HCT116 (cell line): ENCODE measurements at regions not wholly inside any gene's neighbourhood (a gene's known extent, or its start where the extent isn't known, plus 50 kb on each side); places are given as distances from the start of the nearest gene placed in this dataset.

Experiments used
- ATAC-seq: fragments of 200-7000 bp; cut with Tn5 transposase; 2 replicates; pipeline ENCODE4 v1.9.1; 2020; ENCODE audit warnings: mild to moderate bottlenecking, moderate library complexity
- BruUV-seq: library from RNA; stranded (reverse); fragments of 400-500 nt; replicated peaks from 2 replicates; lab custom pipeline; 2021; lab: Mats Ljungman, UMichigan
- CTCF ChIA-PET: fragments of 300-600 bp; sonication (Branson Sonifier 250); formaldehyde crosslinking; loops from one replicate; lab custom pipeline; 2021; ENCODE audit warnings: antibody characterized with exemption; lab: Charles Lee
- POLR2A ChIA-PET: fragments of 300-600, 350-600 bp; sonication (Branson Sonifier 250); formaldehyde crosslinking; loops from one replicate; lab custom pipeline; 2021; ENCODE audit warnings: antibody characterized with exemption; lab: Charles Lee
- RAD21 ChIA-PET, 2 experiments: fragments of 300-600 bp; sonication (Branson Sonifier 250); formaldehyde crosslinking; loops; one replicate each; lab custom pipeline; 2023; ENCODE audit warnings: low total read pairs in 2 of 2; ENCODE audit not compliant: uncharacterized antibody in 2 of 2, unreplicated experiment in 2 of 2, low non-redundant PET in 1 of 2; lab: Charles Lee
- DNase-seq: peaks from one replicate; pipeline ENCODE4 v3.0.0-alpha.2; 2010; ENCODE audit warnings: low read depth, low spot score
- H2AFZ ChIP-seq: fragments of 200-600 bp; shearing (Covaris generic), sonication (generic); 2 replicates; pipeline ENCODE4 v1.6.1; 2017; ENCODE audit warnings: low read depth, mixed run types, mixed read lengths, antibody characterized with exemption, low read length; ENCODE audit not compliant: poor library complexity, severe bottlenecking
- H3K27ac ChIP-seq: 2 replicates; pipeline ENCODE4 v1.5.1; 2012; ENCODE audit warnings: low read depth, low read length
- H3K27me3 ChIP-seq: fragments of 200-600 bp; sonication (generic); 2 replicates; pipeline ENCODE4 v1.6.1; 2016; ENCODE audit warnings: mixed run types, low read length, mixed read lengths; ENCODE audit not compliant: insufficient read depth
- H3K36me3 ChIP-seq, 2 experiments: fragments of 200-500 bp in 1 of 2; fragments of 200-600 bp in 1 of 2; sonication (Bioruptor generic) in 1 of 2; sonication (generic) in 1 of 2; 2 replicates each; pipeline versions ENCODE4 v1.5.1 to v1.6.1; 2014 to 2016; ENCODE audit warnings: low read length in 2 of 2, inconsistent platforms in 1 of 2, mixed read lengths in 1 of 2, mixed run types in 1 of 2; ENCODE audit not compliant: insufficient read depth in 2 of 2, control insufficient read depth in 1 of 2
- H3K4me1 ChIP-seq, 2 experiments: fragments of 200-600 bp in 1 of 2; sonication (generic) in 1 of 2; 2 replicates each; pipeline versions ENCODE4 v1.5.1 to v1.6.1; 2012 to 2017; ENCODE audit warnings: low read length in 2 of 2, inconsistent platforms in 1 of 2, mild to moderate bottlenecking in 1 of 2, mixed read lengths in 1 of 2, mixed run types in 1 of 2, moderate library complexity in 1 of 2; ENCODE audit not compliant: insufficient read depth in 2 of 2, control insufficient read depth in 1 of 2
- H3K4me2 ChIP-seq: fragments of 200-600 bp; sonication (generic); 2 replicates; pipeline ENCODE4 v1.6.1; 2017; ENCODE audit warnings: mixed run types, low read length, mixed read lengths
- H3K4me3 ChIP-seq, 2 experiments: fragments of 200-600 bp in 1 of 2; sonication (generic) in 1 of 2; replicated peaks in 1 of 2; 2 replicates each; pipeline ENCODE4 v1.5.1; 2011 to 2016; ENCODE audit warnings: low read length in 2 of 2, control low read depth in 1 of 2, low read depth in 1 of 2, mild to moderate bottlenecking in 1 of 2, mixed read lengths in 1 of 2, mixed run types in 1 of 2
- H3K79me2 ChIP-seq: fragments of 200-600 bp; sonication (generic); 2 replicates; pipeline ENCODE4 v1.6.1; 2017; ENCODE audit warnings: mild to moderate bottlenecking, mixed run types, low read length, moderate library complexity, mixed read lengths; ENCODE audit not compliant: insufficient read depth
- H3K9ac ChIP-seq: fragments of 200-600 bp; sonication (generic); 2 replicates; pipeline ENCODE4 v1.6.1; 2016; ENCODE audit warnings: low read length, mixed read lengths
- H3K9me2 ChIP-seq: fragments of 200-600 bp; sonication (generic), shearing (Covaris generic); 2 replicates; pipeline ENCODE4 v1.6.1; 2017; ENCODE audit warnings: mixed run types, mild to moderate bottlenecking, moderate library complexity; ENCODE audit not compliant: insufficient read depth
- H3K9me3 ChIP-seq, 2 experiments: fragments of 200-500 bp in 1 of 2; fragments of 200-600 bp in 1 of 2; sonication (Bioruptor generic) in 1 of 2; sonication (generic) in 1 of 2; 2 replicates each; pipeline ENCODE4 v1.6.1; 2014 to 2017; ENCODE audit warnings: low read length in 2 of 2, mixed read lengths in 2 of 2, inconsistent platforms in 1 of 2, low read depth in 1 of 2, mild to moderate bottlenecking in 1 of 2, mixed run types in 1 of 2, moderate library complexity in 1 of 2; ENCODE audit not compliant: control insufficient read depth in 1 of 2, insufficient read depth in 1 of 2
- H4K20me1 ChIP-seq: fragments of 200-600 bp; sonication (generic), shearing (Covaris generic); 2 replicates; pipeline ENCODE4 v1.6.1; 2017; ENCODE audit warnings: mixed run types, mild to moderate bottlenecking, moderate library complexity; ENCODE audit not compliant: insufficient read depth
- CEBPB ChIP-seq: IDR thresholded peaks from 2 replicates; pipeline ENCODE4 v1.6.1; 2012; ENCODE audit warnings: low read depth
- EZH2 ChIP-seq: fragments of 200-600 bp; sonication (generic); IDR thresholded peaks from 2 replicates; pipeline ENCODE4 v1.6.1; 2017; ENCODE audit warnings: antibody characterized with exemption, mixed run types
- EZH2phosphoT487 ChIP-seq: fragments of 200-600 bp; IDR thresholded peaks from 2 replicates; pipeline ENCODE4 v1.6.1; 2018; ENCODE audit warnings: antibody characterized with exemption, borderline replicate concordance
- FOSL1 ChIP-seq: IDR thresholded peaks from 2 replicates; pipeline ENCODE4 v1.6.1; 2012; ENCODE audit warnings: low read depth
- POLR2A ChIP-seq: IDR thresholded peaks from 2 replicates; pipeline ENCODE4 v1.7.0; 2011; ENCODE audit warnings: borderline replicate concordance; ENCODE audit not compliant: insufficient read depth, insufficient read length; ENCODE audit errors: extremely low read depth
- SRF ChIP-seq: IDR thresholded peaks from 2 replicates; pipeline ENCODE4 v1.6.1; 2012; ENCODE audit warnings: low read depth
- YY1 ChIP-seq: IDR thresholded peaks from 2 replicates; pipeline ENCODE4 v1.6.1; 2011; ENCODE audit warnings: low read length, low read depth, moderate library complexity, mild to moderate bottlenecking; ENCODE audit not compliant: insufficient replicate concordance; ENCODE audit errors: extremely low read depth
- ZFX ChIP-seq: fragments of 450-650 bp; IDR thresholded peaks from 2 replicates; pipeline ENCODE4 v1.6.1; 2017
- ZNF274 ChIP-seq: fragments of 200-500 bp; sonication (Bioruptor generic); IDR thresholded peaks from 2 replicates; pipeline ENCODE4 v1.6.1; 2014; ENCODE audit warnings: mild to moderate bottlenecking, low read depth, low read length, inconsistent platforms
- intact Hi-C: fragments of 100-400 bp; cut with micrococcal nuclease; formaldehyde crosslinking; loops from 2 replicates; pipeline ENCODE4 v1.10.0; 2022
- TF ChIP-seq, protein P1 (sequence below): IDR thresholded peaks from 2 replicates; pipeline ENCODE4 v1.6.1; 2011; ENCODE audit warnings: mild to moderate bottlenecking, low read length, moderate library complexity; ENCODE audit not compliant: insufficient replicate concordance; ENCODE audit errors: extremely low read depth
- TF ChIP-seq, protein P2 (sequence below): IDR thresholded peaks from 2 replicates; pipeline ENCODE4 v1.6.1; 2012

DNA sequence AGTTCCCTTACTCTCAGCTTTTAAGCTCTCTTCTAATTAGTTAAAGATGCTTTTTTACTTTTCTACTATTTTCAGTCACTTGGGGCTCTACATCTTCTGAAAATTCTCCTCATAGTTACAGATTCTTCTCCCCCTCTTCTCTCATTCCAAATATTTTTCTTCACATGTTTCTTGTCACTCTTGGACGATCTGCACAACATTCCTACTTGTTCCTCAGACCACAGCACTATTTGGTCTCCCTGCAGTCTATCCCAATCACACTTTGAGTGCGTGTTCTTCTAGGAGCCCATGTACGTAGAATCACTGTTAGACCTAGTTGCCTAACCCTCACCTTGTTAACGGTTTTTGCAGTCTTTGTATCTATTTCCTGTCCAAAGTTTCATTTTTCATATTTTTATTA is 222.5 kb upstream of the SPRY2 start:
- DNase-seq (no peak), ATAC-seq (no peak)
- Histone ChIP-seq H3K4me1 (no peaks in the 10 kb centered on the region), H3K9me3 (no peaks in the 10 kb centered on the region), H2AFZ (no peak overlapping the region), H3K27me3 (no peaks in the 10 kb centered on the region), H3K4me3 (no peak overlapping the region), H3K79me2 (no peaks in the 10 kb centered on the region), H3K36me3 (no peaks in the 10 kb centered on the region), H3K27ac (no peak overlapping the region), H3K9ac (no peak overlapping the region), H3K9me2 (no peaks in the 10 kb centered on the region), H3K4me2 (no peak overlapping the region), H4K20me1 (no peaks in the 10 kb centered on the region)
- ChIA-PET RAD21 (no interaction called here), CTCF (no interaction called here), POLR2A (no interaction called here)
- intact Hi-C loops: no loop called here
- no TSS peak for BruUV-seq
- TF ChIP-seq POLR2A (no peak), CEBPB (no peak), SRF (no peak), ZFX (no peak), FOSL1 (no peak), EZH2phosphoT487 (no peak), ZNF274 (no peak), EZH2 (no peak), YY1 (no peak)
- TF ChIP-seq, protein P1, sequence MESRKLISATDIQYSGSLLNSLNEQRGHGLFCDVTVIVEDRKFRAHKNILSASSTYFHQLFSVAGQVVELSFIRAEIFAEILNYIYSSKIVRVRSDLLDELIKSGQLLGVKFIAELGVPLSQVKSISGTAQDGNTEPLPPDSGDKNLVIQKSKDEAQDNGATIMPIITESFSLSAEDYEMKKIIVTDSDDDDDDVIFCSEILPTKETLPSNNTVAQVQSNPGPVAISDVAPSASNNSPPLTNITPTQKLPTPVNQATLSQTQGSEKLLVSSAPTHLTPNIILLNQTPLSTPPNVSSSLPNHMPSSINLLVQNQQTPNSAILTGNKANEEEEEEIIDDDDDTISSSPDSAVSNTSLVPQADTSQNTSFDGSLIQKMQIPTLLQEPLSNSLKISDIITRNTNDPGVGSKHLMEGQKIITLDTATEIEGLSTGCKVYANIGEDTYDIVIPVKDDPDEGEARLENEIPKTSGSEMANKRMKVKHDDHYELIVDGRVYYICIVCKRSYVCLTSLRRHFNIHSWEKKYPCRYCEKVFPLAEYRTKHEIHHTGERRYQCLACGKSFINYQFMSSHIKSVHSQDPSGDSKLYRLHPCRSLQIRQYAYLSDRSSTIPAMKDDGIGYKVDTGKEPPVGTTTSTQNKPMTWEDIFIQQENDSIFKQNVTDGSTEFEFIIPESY: no peak
- TF ChIP-seq, protein P2, sequence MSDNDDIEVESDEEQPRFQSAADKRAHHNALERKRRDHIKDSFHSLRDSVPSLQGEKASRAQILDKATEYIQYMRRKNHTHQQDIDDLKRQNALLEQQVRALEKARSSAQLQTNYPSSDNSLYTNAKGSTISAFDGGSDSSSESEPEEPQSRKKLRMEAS: no peak
